HG03064 (cell line): ENCODE measurements at regions not wholly inside any gene's neighbourhood (a gene's known extent, or its start where the extent isn't known, plus 50 kb on each side); places are given as distances from the start of the nearest gene placed in this dataset.
"Not testable (repeated sequence)": the region's sequence is repeated elsewhere in the genome, so short reads cannot be mapped to it uniquely, and the experiment has no call there.

Source experiments
- ATAC-seq: cut with Tn5 transposase; IDR thresholded peaks from one replicate; pipeline ENCODE4 v1.9.1; 2021; ENCODE audit warnings: low read depth; ENCODE audit not compliant: unreplicated experiment

- not testable (repeated sequence) for ATAC-seq
Observed at GRCh38 chr7:35853194-35853593, 52.3 kb downstream of the SEPTIN7 start.

- ATAC-seq: no peak
Observed at GRCh38 chr7:35854311-35854710, 53.5 kb downstream of the SEPTIN7 start.

GRCh38 chr7:35856175-35856574 is 55.3 kb downstream of the SEPTIN7 start:
- ATAC-seq: no peak

GRCh38 chr7:35860664-35861063 is 59.8 kb downstream of the SEPTIN7 start:
- ATAC-seq: no peak

- no peak for ATAC-seq
Observed at GRCh38 chr7:35865287-35865686, 64.4 kb downstream of the SEPTIN7 start.

- no peak for ATAC-seq
Observed at GRCh38 chr7:35866186-35866585, 65.3 kb downstream of the SEPTIN7 start.

GRCh38 chr7:35869117-35869516 is 68.3 kb downstream of the SEPTIN7 start:
- ATAC-seq: not testable (repeated sequence)

GRCh38 chr7:35869810-35870209 is 69.0 kb downstream of the SEPTIN7 start:
- no peak for ATAC-seq

- ATAC-seq: no peak
Observed at GRCh38 chr7:35871856-35872255, 71.0 kb downstream of the SEPTIN7 start.

GRCh38 chr7:35874886-35875285 is 74.0 kb downstream of the SEPTIN7 start:
- no peak for ATAC-seq

- ATAC-seq: no peak
Observed at GRCh38 chr7:35875292-35875691, 74.4 kb downstream of the SEPTIN7 start.

GRCh38 chr7:35878351-35878750 is 77.5 kb downstream of the SEPTIN7 start:
- ATAC-seq: no peak

- ATAC-seq: not testable (repeated sequence)
Observed at GRCh38 chr7:35887430-35887829, 86.6 kb downstream of the SEPTIN7 start.

GRCh38 chr7:35889001-35889400 is 88.1 kb downstream of the SEPTIN7 start:
- no peak for ATAC-seq

- ATAC-seq: no peak
Observed at GRCh38 chr7:35889870-35890269, 89.0 kb downstream of the SEPTIN7 start.

GRCh38 chr7:35891004-35891830 is 90.4 kb downstream of the SEPTIN7 start:
- ATAC-seq: no peak

GRCh38 chr7:35893649-35894048 is 92.8 kb downstream of the SEPTIN7 start:
- ATAC-seq: no peak

GRCh38 chr7:35894721-35895120 is 93.9 kb downstream of the SEPTIN7 start:
- ATAC-seq: no peak

GRCh38 chr7:35900651-35901050 is 99.8 kb downstream of the SEPTIN7 start:
- ATAC-seq: no peak

GRCh38 chr7:35905555-35905954 is 104.7 kb downstream of the SEPTIN7 start:
- no peak for ATAC-seq

- ATAC-seq: peak; percentile 62
Observed at GRCh38 chr7:35906191-35906908, 105.5 kb downstream of the SEPTIN7 start.
